Nephron progenitor cell (in vitro differentiated cells): ENCODE measurements at regions not wholly inside any gene's neighbourhood (a gene's known extent, or its start where the extent isn't known, plus 50 kb on each side); places are given as distances from the start of the nearest gene placed in this dataset.
A peak's percentile ranks its signal among the peaks of the same experiment; 100 is the strongest.

Experiments used
- DNase-seq: peaks from one replicate; pipeline ENCODE4 v3.0.0; 2021
- H3K27ac Mint-ChIP-seq: 2 replicates; pipeline ENCODE4 v1.8.0; 2021; ENCODE audit warnings: mild to moderate bottlenecking, moderate library complexity, mixed read lengths
- H3K27me3 Mint-ChIP-seq: 2 replicates; pipeline ENCODE4 v1.8.0; 2021; ENCODE audit warnings: mild to moderate bottlenecking, low read depth, mixed read lengths; ENCODE audit not compliant: poor library complexity
- H3K36me3 Mint-ChIP-seq: 2 replicates; pipeline ENCODE4 v1.8.0; 2021; ENCODE audit warnings: low read depth, mixed read lengths
- H3K4me1 Mint-ChIP-seq: 2 replicates; pipeline ENCODE4 v1.8.0; 2021; ENCODE audit warnings: mixed read lengths
- H3K4me3 Mint-ChIP-seq: 2 replicates; pipeline ENCODE4 v1.8.0; 2021; ENCODE audit warnings: mild to moderate bottlenecking, moderate library complexity, mixed read lengths
- H3K9me3 Mint-ChIP-seq: 2 replicates; pipeline ENCODE4 v1.8.0; 2021; ENCODE audit warnings: mild to moderate bottlenecking, moderate library complexity, mixed read lengths
- CTCF ChIP-seq: fragments of 200-600 bp; sonication (generic); IDR thresholded peaks from 2 replicates; pipeline ENCODE4 v1.5.0; 2021; ENCODE audit warnings: antibody characterized with exemption

- H3K4me3 Mint-ChIP-seq, result no peak overlapping the region
- no peak overlapping the region for H3K27ac Mint-ChIP-seq
- H3K9me3 Mint-ChIP-seq, result no peaks in the 10 kb centered on the region
- no peak for TF ChIP-seq CTCF
- no peak for DNase-seq
- H3K27me3 Mint-ChIP-seq, result peaks cover 4% of the 10 kb centered on the region
- no peaks in the 10 kb centered on the region for H3K36me3 Mint-ChIP-seq
- peaks cover 5% of the 10 kb centered on the region for H3K4me1 Mint-ChIP-seq
Observed at GRCh38 chr11:119872611-119873310, 143.8 kb upstream of the NECTIN1 start.

GRCh38 chr11:119865661-119866156 is 136.7 kb upstream of the NECTIN1 start:
- Mint-ChIP-seq H3K27ac (peak overlapping the region; percentile 77), H3K4me3 (no peak overlapping the region), H3K27me3 (peaks cover 20% of the 10 kb centered on the region), H3K36me3 (no peaks in the 10 kb centered on the region), H3K4me1 (peaks cover 32% of the 10 kb centered on the region), H3K9me3 (peaks cover 5% of the 10 kb centered on the region)
- TF ChIP-seq CTCF, result no peak
- DNase-seq, result no peak

GRCh38 chr11:119864836-119865235 is 135.8 kb upstream of the NECTIN1 start:
- Mint-ChIP-seq H3K36me3 (no peaks in the 10 kb centered on the region), H3K4me1 (peaks cover 32% of the 10 kb centered on the region), H3K4me3 (no peak overlapping the region), H3K27ac (no peak overlapping the region), H3K27me3 (peaks cover 23% of the 10 kb centered on the region), H3K9me3 (peaks cover 5% of the 10 kb centered on the region)
- no peak for TF ChIP-seq CTCF
- no peak for DNase-seq

- no peak for TF ChIP-seq CTCF
- Mint-ChIP-seq H3K4me1 (peaks cover 32% of the 10 kb centered on the region), H3K4me3 (no peak overlapping the region), H3K9me3 (peaks cover 5% of the 10 kb centered on the region), H3K27ac (no peak overlapping the region), H3K36me3 (no peaks in the 10 kb centered on the region), H3K27me3 (peaks cover 28% of the 10 kb centered on the region)
- DNase-seq, result peak; percentile 24
Observed at GRCh38 chr11:119863851-119864601, 135.0 kb upstream of the NECTIN1 start.

- H3K9me3 Mint-ChIP-seq, result peaks cover 5% of the 10 kb centered on the region
- TF ChIP-seq CTCF, result no peak
- H3K36me3 Mint-ChIP-seq, result no peaks in the 10 kb centered on the region
- peaks cover 36% of the 10 kb centered on the region for H3K4me1 Mint-ChIP-seq
- H3K27me3 Mint-ChIP-seq, result peaks cover 35% of the 10 kb centered on the region
- H3K4me3 Mint-ChIP-seq, result no peak overlapping the region
- no peak overlapping the region for H3K27ac Mint-ChIP-seq
- no peak for DNase-seq
Observed at GRCh38 chr11:119863236-119863635, 134.2 kb upstream of the NECTIN1 start.
